HUES64 (cell line): ENCODE measurements at regions not wholly inside any gene's neighbourhood (a gene's known extent, or its start where the extent isn't known, plus 50 kb on each side); places are given as distances from the start of the nearest gene placed in this dataset.

Experiments
- H3K27ac ChIP-seq: 2 replicates; pipeline ENCODE4 v1.7.0; 2013; ENCODE audit warnings: low read depth, low read length, inconsistent platforms
- H3K27me3 ChIP-seq: 2 replicates; pipeline ENCODE4 v1.6.1; 2013; ENCODE audit warnings: mild to moderate bottlenecking, low read length; ENCODE audit not compliant: insufficient read depth
- H3K36me3 ChIP-seq: 2 replicates; pipeline ENCODE4 v1.6.1; 2013; ENCODE audit warnings: mild to moderate bottlenecking, low read length; ENCODE audit not compliant: insufficient read depth
- H3K4me1 ChIP-seq: 2 replicates; pipeline ENCODE4 v1.6.1; 2013; ENCODE audit warnings: mild to moderate bottlenecking, low read length, moderate library complexity; ENCODE audit not compliant: insufficient read depth
- H3K4me3 ChIP-seq: 2 replicates; pipeline ENCODE4 v1.5.1; 2013; ENCODE audit warnings: mild to moderate bottlenecking, low read length, moderate library complexity
- H3K9ac ChIP-seq: 2 replicates; pipeline ENCODE4 v1.6.1; 2013; ENCODE audit warnings: mild to moderate bottlenecking, low read depth, low read length
- H3K9me3 ChIP-seq: 2 replicates; pipeline ENCODE4 v1.6.1; 2013; ENCODE audit warnings: low read depth, low read length; ENCODE audit not compliant: insufficient read depth
- WGBS: fragments of 150-250, 120-280 bp; methylation state at CpG from one replicate; pipeline ENCODE4 v1.1.7; 2013; ENCODE audit warnings: missing lambda C conversion rate; 5-methylcytosine and 5-hydroxymethylcytosine counted together

DNA sequence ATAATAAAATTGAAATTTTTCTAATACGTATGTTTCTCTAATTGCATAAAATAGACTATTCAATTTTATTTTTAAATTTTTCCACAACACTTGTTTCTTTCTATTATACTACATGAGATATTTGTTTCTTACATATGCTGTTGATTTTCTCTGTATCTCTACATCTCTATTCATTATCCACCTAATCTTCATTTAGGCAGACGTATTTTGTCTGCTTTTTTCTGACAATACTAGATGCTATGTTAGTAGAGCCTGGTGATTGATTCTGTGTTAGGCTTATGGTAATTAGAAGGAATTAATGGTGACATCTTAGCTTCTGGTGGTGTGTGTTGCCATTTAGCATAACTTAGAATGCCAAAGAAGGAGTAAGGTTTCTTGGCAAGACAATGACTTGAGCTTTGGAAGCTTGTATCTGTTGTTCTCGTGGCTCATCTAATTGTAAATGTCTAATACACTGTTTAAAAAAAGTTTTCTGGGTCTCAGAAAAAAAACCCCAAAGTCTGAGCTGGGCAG, 1610.7 kb upstream of the PCDH20 start:
- Histone ChIP-seq H3K9ac (no peak overlapping the region), H3K4me1 (peaks cover 18% of the 10 kb centered on the region; the same call in 1 of the 2 replicates), H3K27ac (no peak overlapping the region), H3K4me3 (no peak overlapping the region), H3K27me3 (no peaks in the 10 kb centered on the region), H3K36me3 (no peaks in the 10 kb centered on the region), H3K9me3 (0 out of 2 replicates have a peak, but pooled peaks cover 3% of the 10 kb centered on the region)
- 100% methylated on average over 2 of the region's 3 CpGs for WGBS

GRCh38 chr13:63025741-63026140, 1610.1 kb upstream of the PCDH20 start:
- Histone ChIP-seq H3K27me3 (no peaks in the 10 kb centered on the region), H3K4me1 (peaks cover 18% of the 10 kb centered on the region; the same call in 1 of the 2 replicates), H3K9me3 (0 out of 2 replicates have a peak, but pooled peaks cover 3% of the 10 kb centered on the region), H3K27ac (no peak overlapping the region), H3K9ac (no peak overlapping the region), H3K4me3 (no peak overlapping the region), H3K36me3 (no peaks in the 10 kb centered on the region)
- 20% methylated on average over 1 of the region's 1 CpG for WGBS

GRCh38 chr13:63024458-63024857, 1608.8 kb upstream of the PCDH20 start:
- 97% methylated on average over 3 of the region's 3 CpGs for WGBS
- Histone ChIP-seq H3K9me3 (0 out of 2 replicates have a peak, but pooled peaks cover 3% of the 10 kb centered on the region), H3K27ac (no peak overlapping the region), H3K9ac (no peak overlapping the region), H3K27me3 (no peaks in the 10 kb centered on the region), H3K4me1 (peaks cover 7% of the 10 kb centered on the region; the same call in 1 of the 2 replicates), H3K4me3 (no peak overlapping the region), H3K36me3 (no peaks in the 10 kb centered on the region)

- no peaks in the 10 kb centered on the region for H3K4me1 ChIP-seq
- H3K9me3 ChIP-seq = peaks cover 53% of the 10 kb centered on the region
- 93% methylated on average over 2 of the region's 2 CpGs for WGBS
- H3K27ac ChIP-seq = no peak overlapping the region
- no peak overlapping the region for H3K9ac ChIP-seq
- H3K27me3 ChIP-seq = no peaks in the 10 kb centered on the region
- no peak overlapping the region for H3K4me3 ChIP-seq
- no peaks in the 10 kb centered on the region for H3K36me3 ChIP-seq
Measured at GRCh38 chr13:63011996-63012395, 1596.3 kb upstream of the PCDH20 start.

GRCh38 chr13:63010072-63010658, 1594.5 kb upstream of the PCDH20 start:
- Histone ChIP-seq H3K4me1 (no peaks in the 10 kb centered on the region), H3K9me3 (peaks cover 57% of the 10 kb centered on the region), H3K27me3 (no peaks in the 10 kb centered on the region), H3K4me3 (no peak overlapping the region), H3K9ac (no peak overlapping the region), H3K36me3 (no peaks in the 10 kb centered on the region), H3K27ac (no peak overlapping the region)

GRCh38 chr13:63005625-63006024, 1590.0 kb upstream of the PCDH20 start:
- Histone ChIP-seq H3K9ac (no peak overlapping the region), H3K4me3 (no peak overlapping the region), H3K9me3 (peaks cover 48% of the 10 kb centered on the region), H3K27me3 (no peaks in the 10 kb centered on the region), H3K27ac (no peak overlapping the region), H3K4me1 (no peaks in the 10 kb centered on the region), H3K36me3 (no peaks in the 10 kb centered on the region)

GRCh38 chr13:62997696-62998095, 1582.0 kb upstream of the PCDH20 start:
- Histone ChIP-seq H3K9ac (no peak overlapping the region), H3K36me3 (no peaks in the 10 kb centered on the region), H3K4me1 (no peaks in the 10 kb centered on the region), H3K9me3 (no peaks in the 10 kb centered on the region), H3K27me3 (no peaks in the 10 kb centered on the region), H3K4me3 (no peak overlapping the region), H3K27ac (no peak overlapping the region)
- 100% methylated on average over 1 of the region's 1 CpG for WGBS

GRCh38 chr13:62997038-62997599, 1581.5 kb upstream of the PCDH20 start:
- Histone ChIP-seq H3K27ac (no peak overlapping the region), H3K9me3 (no peaks in the 10 kb centered on the region), H3K9ac (no peak overlapping the region), H3K27me3 (no peaks in the 10 kb centered on the region), H3K4me1 (no peaks in the 10 kb centered on the region), H3K4me3 (no peak overlapping the region), H3K36me3 (no peaks in the 10 kb centered on the region)
- 96% methylated on average over 2 of the region's 2 CpGs for WGBS

GRCh38 chr13:62973804-62974203, 1558.2 kb upstream of the PCDH20 start:
- Histone ChIP-seq H3K36me3 (no peaks in the 10 kb centered on the region), H3K4me1 (no peaks in the 10 kb centered on the region), H3K4me3 (no peak overlapping the region), H3K9me3 (peaks cover 6% of the 10 kb centered on the region; the same call in 1 of the 2 replicates), H3K9ac (no peak overlapping the region), H3K27ac (no peak overlapping the region), H3K27me3 (no peaks in the 10 kb centered on the region)
- WGBS = 94% methylated on average over 5 of the region's 5 CpGs

GRCh38 chr13:62964522-62964921, 1548.9 kb upstream of the PCDH20 start:
- no peak overlapping the region for H3K4me3 ChIP-seq
- H3K27ac ChIP-seq = no peak overlapping the region
- H3K4me1 ChIP-seq = peaks cover 5% of the 10 kb centered on the region; the same call in 1 of the 2 replicates
- H3K36me3 ChIP-seq = no peaks in the 10 kb centered on the region
- no peaks in the 10 kb centered on the region for H3K27me3 ChIP-seq
- H3K9ac ChIP-seq = no peak overlapping the region
- H3K9me3 ChIP-seq = no peaks in the 10 kb centered on the region

DNA sequence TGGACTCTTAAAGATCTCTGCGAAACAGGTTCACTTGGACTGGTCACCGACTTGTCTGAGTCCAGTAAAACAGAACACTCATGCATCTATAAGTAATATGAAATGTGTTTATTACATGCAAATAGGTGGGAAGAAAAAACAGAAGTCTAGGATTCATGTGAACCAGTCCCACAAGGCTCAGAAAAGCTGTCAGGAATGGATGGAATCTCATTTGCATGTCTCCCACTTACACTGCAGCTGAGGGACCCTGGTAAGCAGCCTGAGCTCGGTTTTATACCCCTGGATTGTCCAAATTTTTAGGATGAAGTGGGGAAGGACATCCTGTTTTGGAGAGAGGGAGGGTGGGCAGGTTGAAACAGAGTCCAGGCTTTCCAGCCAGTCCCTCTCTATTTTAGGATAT, 1545.1 kb upstream of the PCDH20 start:
- Histone ChIP-seq H3K9me3 (no peaks in the 10 kb centered on the region), H3K27ac (no peak overlapping the region)
- WGBS = 76% methylated on average over 3 of the region's 3 CpGs

More for the DNA sequence above, 1545.1 kb upstream of the PCDH20 start:
- H3K27me3 ChIP-seq = no peaks in the 10 kb centered on the region
- H3K4me3 ChIP-seq = no peak overlapping the region
- H3K9ac ChIP-seq = no peak overlapping the region
- peaks cover 5% of the 10 kb centered on the region; the same call in 1 of the 2 replicates for H3K4me1 ChIP-seq
- H3K36me3 ChIP-seq = no peaks in the 10 kb centered on the region
